HFF-Myc (cell line): ENCODE measurements at regions not wholly inside any gene's neighbourhood (a gene's known extent, or its start where the extent isn't known, plus 50 kb on each side); places are given as distances from the start of the nearest gene placed in this dataset.

Experiments used
- DNase-seq: peaks from one replicate; pipeline ENCODE4 v3.0.0-alpha.2; 2011; ENCODE audit warnings: low read depth; ENCODE audit errors: extremely low read depth
- H3K4me3 ChIP-seq: replicated peaks from 2 replicates; pipeline ENCODE4 v1.5.1; 2011; ENCODE audit warnings: low read depth, mild to moderate bottlenecking, control low read depth, low read length
- TF ChIP-seq, protein P1 (sequence below): IDR thresholded peaks from 2 replicates; pipeline ENCODE4 v1.5.1; 2012; ENCODE audit warnings: mild to moderate bottlenecking, low read depth, low read length, control low read depth; ENCODE audit errors: missing control alignments

DNA sequence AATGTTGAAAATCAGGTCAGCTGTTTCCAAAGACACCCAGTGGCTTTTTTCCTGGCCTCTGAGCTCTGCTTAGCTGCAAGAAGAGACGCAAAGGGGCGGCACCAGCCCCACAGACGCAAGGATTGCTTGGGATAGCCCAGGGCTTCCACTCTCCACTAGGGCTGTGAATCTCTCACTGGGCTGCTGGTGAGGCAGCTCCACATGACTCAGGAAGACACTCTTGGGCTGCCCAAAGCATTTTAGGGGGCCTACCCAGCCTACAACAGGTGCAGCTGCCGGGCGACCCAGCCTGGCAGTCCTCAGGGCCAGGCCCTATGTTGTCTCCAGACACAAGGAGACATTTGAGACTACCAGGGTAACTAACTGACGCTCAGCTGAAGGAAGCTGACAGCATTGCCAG lies 59.8 kb downstream of the FAM50B start:
- H3K4me3 ChIP-seq: no peak overlapping the region
- no peak for DNase-seq
- TF ChIP-seq, protein P1, sequence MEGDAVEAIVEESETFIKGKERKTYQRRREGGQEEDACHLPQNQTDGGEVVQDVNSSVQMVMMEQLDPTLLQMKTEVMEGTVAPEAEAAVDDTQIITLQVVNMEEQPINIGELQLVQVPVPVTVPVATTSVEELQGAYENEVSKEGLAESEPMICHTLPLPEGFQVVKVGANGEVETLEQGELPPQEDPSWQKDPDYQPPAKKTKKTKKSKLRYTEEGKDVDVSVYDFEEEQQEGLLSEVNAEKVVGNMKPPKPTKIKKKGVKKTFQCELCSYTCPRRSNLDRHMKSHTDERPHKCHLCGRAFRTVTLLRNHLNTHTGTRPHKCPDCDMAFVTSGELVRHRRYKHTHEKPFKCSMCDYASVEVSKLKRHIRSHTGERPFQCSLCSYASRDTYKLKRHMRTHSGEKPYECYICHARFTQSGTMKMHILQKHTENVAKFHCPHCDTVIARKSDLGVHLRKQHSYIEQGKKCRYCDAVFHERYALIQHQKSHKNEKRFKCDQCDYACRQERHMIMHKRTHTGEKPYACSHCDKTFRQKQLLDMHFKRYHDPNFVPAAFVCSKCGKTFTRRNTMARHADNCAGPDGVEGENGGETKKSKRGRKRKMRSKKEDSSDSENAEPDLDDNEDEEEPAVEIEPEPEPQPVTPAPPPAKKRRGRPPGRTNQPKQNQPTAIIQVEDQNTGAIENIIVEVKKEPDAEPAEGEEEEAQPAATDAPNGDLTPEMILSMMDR: no peak

- TF ChIP-seq, protein P1: no peak
- DNase-seq: no peak
- H3K4me3 ChIP-seq: no peak overlapping the region
Observed at GRCh38 chr6:3910106-3910663, 61.0 kb downstream of the FAM50B start.

DNA sequence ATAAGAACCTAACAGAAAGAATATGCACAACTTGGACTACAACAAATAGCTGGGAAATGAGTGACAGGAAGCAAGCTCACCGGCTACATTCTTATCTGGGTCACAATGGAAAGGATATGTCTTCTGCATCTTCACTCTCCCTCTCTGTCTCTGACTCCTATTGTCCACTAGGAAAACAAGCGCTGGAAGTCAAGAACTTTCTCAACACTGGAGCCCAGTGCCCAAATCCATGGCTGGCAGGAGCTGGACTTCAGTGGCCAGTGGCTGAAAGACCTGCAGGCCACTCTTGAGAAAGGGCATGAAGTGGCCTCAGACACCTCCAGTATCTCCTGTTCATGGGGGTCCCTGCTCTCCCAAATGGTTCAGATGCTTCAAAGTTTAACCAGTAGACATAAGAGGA lies 62.0 kb downstream of the FAM50B start:
- DNase-seq: no peak
- no peak overlapping the region for H3K4me3 ChIP-seq
- TF ChIP-seq, protein P1: no peak

DNA sequence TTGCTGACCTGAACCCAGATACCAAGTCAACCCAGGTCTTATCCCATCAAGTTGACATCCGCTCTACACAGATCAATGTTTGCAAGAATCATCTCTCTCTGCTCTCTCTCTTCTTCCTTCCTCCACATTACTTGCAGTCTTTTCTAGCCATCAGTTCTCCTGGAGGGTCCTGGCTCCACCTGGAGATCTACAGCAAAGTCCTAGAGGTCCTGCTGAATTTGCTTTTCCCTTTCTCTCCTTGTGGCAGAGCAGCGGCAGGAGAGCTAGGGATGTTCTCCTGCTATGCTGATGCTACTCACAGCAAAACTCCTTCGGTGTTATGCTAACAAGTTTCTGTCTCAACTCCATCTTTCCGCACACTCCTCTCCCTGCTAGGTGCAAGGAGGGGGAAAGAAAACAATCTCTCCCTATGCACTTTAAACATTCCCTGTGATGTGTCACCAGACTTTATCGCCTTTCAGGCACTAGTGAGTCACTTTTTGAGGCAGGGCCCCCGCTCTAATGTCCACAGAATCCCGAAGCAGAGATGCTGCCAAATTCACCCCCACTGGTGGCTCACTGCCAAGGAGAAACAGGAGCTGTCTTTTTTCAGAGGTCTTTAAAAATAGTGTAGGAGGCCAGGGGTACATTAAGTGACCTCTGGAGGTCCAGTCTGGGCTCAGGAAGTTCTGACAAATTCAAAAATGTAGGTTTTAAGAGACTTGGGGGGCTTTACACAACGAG lies 62.6 kb downstream of the FAM50B start:
- H3K4me3 ChIP-seq: no peak overlapping the region
- TF ChIP-seq, protein P1: no peak
- peak; percentile 72 for DNase-seq

DNA sequence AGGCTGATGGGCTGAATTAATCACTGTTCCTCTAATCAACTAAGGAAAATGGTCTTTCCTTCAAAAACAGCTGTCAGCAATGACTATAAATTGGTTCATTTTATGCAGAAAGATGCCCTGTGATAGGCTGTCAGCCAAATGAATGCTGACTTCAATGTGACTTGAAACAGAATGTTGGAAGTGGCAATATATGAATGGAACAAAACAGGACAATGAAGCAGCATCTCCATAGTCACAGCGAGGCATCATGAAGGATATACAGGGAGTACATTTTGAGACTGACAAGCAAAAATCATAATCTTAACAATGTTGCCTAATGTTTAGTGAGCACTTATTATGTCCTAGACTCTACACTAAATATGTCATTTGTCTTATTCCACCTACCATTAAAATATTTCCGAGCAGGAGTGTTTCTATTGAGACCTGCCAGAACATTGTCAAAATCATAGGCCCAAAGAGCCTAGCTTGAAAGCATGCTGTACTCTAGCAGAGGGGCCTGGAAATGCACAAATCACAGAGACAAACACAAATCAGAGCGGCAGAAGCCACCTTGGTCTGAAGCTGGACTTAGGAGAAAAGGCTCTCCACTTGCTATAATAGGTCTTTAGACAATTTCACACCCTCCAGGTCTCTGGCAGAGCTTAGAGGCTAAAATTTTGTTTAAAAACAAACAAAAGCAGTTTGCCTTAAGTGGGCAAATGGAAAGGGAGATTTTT lies 63.3 kb downstream of the FAM50B start:
- DNase-seq: no peak
- no peak overlapping the region for H3K4me3 ChIP-seq
- TF ChIP-seq, protein P1: no peak

DNA sequence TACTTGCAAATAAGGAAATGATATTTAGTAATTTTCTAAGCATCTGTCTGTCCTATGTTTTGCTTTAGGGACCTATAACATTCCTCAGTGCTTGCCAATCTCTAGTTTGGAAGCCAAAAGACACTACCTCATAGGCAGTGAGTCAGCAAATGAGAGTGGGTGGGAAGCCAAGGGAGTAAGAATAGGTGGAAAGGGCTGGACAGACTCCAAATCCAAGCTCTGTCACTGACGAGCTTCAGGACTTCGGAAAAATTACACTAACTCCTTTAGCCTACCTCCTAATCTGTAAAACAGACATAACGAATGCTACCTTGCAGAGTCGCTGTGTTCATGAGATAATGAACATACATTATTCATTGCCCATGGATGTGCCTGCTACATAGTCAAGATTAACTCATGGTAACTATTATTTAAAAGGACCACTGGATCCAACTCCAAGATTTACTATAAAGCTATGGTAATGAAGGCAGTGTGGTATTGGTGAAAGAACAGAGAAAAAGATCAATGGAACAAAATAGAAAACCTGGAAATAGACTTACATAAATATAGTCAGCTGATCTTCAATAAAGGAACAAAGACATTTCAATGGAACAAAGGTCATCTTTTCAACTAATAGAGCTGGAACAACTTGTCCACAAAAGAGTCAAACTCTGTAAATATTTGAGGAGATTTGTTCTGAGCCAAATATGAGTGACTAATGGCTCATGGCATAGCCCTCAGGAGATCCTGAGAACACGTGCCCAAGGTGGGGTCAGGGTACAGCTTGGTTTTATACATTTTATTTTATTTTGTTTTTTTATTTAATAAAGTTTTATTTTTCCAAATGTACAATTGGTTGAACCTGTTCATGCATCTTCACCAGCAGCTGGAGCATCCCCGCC lies 64.1 kb downstream of the FAM50B start:
- peak; percentile 93 for DNase-seq
- no peak overlapping the region for H3K4me3 ChIP-seq
- TF ChIP-seq, protein P1: no peak
